ENCODE measurements at regions not wholly inside any gene's neighbourhood (a gene's known extent, or its start where the extent isn't known, plus 50 kb on each side); places are given as distances from the start of the nearest gene placed in this dataset.

DNA sequence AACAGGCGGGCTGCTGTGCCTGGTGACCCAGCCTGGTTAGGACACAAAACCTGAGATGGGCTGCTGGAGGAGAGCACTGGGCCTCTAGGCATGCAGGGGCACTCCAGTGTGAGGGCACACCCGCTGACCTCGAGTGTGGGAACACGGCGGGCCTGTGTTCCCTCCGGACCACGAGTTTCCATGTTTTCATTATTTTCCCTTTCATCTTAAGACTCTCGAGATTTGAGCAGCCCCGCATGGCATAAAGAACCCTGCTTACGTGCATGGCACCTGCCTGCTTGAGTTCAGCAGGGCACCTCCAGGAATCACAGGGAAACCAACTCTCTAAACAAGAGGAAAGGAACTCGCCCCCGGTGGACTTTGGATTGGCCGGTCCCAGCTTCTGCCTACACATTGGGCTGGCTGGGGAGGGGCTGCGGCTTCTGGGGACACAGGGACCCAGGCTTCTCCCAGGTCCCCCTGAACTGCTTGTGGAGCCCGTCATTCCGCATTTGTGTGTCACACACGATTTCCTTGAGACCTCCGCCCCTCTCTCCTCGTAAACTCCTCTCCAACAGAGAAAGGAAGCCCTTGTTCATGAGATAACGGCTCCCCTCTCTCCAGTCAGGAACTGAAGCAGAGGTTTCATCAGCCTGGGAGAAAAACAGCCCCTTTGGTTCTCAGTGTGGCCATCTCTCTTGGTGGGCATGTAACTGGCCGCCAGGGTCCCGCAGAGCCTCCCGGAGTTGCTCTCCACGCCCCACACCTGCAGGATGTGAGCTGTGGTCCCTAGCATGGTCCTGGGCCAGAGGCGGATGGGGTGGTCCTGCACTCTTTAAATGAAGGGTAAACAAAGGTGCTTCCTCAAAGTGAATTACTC is 181.8 kb downstream of the TTLL2 start:
- Histone ChIP-seq H3K36me3 (ENCODE audit: control insufficient read depth, insufficient read depth, low read length) (no peaks in the 10 kb centered on the region), H3K27me3 (ENCODE audit: control insufficient read depth, insufficient read depth, low read length) (peaks cover 7% of the 10 kb centered on the region), H3K4me3 (ENCODE audit: low read depth, low read length) (no peak overlapping the region)
- DNase-seq (ENCODE audit: low read depth): no peak
- TF ChIP-seq, protein P1, sequence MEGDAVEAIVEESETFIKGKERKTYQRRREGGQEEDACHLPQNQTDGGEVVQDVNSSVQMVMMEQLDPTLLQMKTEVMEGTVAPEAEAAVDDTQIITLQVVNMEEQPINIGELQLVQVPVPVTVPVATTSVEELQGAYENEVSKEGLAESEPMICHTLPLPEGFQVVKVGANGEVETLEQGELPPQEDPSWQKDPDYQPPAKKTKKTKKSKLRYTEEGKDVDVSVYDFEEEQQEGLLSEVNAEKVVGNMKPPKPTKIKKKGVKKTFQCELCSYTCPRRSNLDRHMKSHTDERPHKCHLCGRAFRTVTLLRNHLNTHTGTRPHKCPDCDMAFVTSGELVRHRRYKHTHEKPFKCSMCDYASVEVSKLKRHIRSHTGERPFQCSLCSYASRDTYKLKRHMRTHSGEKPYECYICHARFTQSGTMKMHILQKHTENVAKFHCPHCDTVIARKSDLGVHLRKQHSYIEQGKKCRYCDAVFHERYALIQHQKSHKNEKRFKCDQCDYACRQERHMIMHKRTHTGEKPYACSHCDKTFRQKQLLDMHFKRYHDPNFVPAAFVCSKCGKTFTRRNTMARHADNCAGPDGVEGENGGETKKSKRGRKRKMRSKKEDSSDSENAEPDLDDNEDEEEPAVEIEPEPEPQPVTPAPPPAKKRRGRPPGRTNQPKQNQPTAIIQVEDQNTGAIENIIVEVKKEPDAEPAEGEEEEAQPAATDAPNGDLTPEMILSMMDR (IDR thresholded peaks at IDR 0.05; ENCODE audit: insufficient read depth, low read length, poor library complexity, severe bottlenecking): no peak

DNA sequence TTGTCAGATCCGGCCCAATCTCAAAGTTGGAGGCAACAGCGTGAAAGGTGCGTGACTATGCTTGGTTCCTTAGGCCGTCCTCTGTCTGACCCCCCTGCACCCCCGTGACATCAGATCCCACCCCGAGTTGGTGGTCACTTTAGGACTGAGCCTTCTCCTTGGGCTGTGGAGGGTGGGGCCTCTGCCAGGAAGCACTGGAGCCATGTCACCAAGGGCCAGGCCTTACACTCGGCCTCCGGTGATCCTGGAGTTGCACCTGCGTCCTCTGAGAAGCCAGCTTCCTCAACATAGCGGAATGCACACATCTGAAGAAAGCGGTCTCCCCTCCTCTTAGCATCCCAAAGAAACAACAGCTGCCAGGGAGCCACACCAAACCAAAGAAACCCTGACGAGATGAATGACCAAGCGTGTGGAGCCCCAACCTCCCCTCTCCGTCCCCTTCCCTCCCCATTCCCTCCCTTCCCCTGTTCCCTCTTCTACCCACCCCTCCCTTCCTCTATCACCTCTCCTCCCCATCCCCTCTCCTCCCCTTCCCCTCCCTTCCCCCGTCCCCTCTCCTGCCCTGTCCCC is 182.6 kb downstream of the TTLL2 start:
- TF ChIP-seq, protein P1 (IDR thresholded peaks at IDR 0.05; ENCODE audit: insufficient read depth, low read length, poor library complexity, severe bottlenecking): no peak
- peaks cover 7% of the 10 kb centered on the region for H3K27me3 ChIP-seq (ENCODE audit: control insufficient read depth, insufficient read depth, low read length)
- no peak for DNase-seq (ENCODE audit: low read depth)
- H3K4me3 ChIP-seq (ENCODE audit: low read depth, low read length): no peak overlapping the region
- no peaks in the 10 kb centered on the region for H3K36me3 ChIP-seq (ENCODE audit: control insufficient read depth, insufficient read depth, low read length)

DNA sequence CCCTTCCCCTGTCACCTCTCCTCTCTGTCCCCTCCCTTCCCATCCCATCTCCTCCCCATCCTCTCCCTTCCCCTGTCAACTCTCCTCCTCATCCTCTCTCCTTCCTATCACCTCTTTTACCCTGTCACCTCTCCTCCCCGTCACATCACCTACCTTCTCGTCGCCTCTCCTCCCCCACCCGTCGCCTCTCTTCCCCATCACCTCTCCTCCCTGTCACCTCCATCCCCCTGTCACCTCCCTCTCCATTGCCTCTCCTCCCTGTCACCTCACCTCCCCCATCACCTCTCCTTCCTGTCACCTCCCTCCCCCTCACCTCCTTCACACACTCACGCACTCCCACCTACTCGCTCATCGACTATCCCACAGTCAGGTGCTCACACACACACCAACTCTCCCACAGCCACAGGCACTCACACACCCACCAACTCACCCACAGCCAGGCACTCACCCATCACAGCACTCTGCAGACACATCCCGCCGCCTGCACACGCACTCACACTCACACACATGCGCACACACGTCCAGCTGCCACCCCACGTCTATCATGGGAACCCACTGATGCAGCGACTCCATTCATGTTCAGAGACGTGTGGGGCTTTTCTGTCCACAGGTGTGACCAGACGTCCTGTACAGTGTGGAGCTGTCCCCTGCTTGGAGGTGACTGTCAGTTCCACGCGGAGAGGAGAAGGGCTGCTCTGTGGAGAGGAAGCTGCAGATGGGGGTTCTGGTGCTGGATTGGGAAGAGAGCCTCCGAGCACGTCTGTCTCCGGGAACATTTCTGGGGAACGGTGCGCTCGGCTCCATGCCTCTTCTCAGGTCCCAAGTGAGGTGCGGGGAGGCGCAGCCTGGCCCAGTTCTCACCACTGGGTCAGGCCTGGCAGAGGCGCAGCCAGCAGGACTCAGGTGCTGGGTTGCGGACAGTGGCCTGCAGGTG is 184.3 kb downstream of the TTLL2 start:
- TF ChIP-seq, protein P1 (IDR thresholded peaks at IDR 0.05; ENCODE audit: insufficient read depth, low read length, poor library complexity, severe bottlenecking): no peak
- DNase-seq (ENCODE audit: low read depth): no peak
- H3K27me3 ChIP-seq (ENCODE audit: control insufficient read depth, insufficient read depth, low read length): peaks cover 7% of the 10 kb centered on the region
- no peak overlapping the region for H3K4me3 ChIP-seq (ENCODE audit: low read depth, low read length)
- H3K36me3 ChIP-seq (ENCODE audit: control insufficient read depth, insufficient read depth, low read length): no peaks in the 10 kb centered on the region

DNA sequence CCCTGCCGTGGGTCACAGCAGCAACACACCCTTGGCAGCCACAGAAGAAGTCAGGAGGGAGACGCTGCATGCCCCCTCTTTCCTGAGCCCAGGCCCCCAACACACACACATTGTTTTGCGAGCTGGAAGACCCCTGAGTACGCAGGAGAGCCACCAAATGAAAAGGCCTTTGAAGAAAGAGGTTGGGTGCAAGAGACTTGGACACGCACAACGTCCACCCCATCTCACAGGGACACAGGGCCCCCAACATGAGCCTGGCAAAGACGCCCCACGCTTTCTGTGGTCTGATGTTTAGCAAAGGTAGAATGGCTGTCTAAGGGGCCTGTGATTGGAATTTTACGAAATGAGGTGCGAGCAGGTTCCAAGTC is 185.0 kb downstream of the TTLL2 start:
- no peak for DNase-seq (ENCODE audit: low read depth)
- no peaks in the 10 kb centered on the region for H3K36me3 ChIP-seq (ENCODE audit: control insufficient read depth, insufficient read depth, low read length)
- TF ChIP-seq, protein P1 (IDR thresholded peaks at IDR 0.05; ENCODE audit: insufficient read depth, low read length, poor library complexity, severe bottlenecking): no peak
- peaks cover 7% of the 10 kb centered on the region for H3K27me3 ChIP-seq (ENCODE audit: control insufficient read depth, insufficient read depth, low read length)
- no peak overlapping the region for H3K4me3 ChIP-seq (ENCODE audit: low read depth, low read length)

DNA sequence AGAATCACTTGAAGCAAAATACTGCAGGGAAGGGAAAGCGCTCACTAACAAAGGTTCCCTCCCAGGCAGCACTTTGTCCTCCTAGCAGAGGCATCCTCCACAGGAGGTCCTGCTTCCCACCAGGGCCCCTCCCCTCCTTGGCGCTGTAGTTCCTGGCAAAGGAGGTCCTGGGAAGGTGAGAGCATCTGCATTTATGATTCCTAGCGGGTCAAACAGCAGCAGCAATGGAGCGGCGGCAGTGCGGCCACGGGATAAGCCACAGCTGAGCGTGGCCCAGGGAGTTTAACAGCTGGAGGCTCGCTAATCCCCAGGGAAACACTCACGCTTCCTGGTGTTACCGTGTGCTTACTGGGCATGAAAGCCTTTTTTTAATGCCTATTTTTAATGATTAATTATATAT is 185.8 kb downstream of the TTLL2 start:
- no peak for DNase-seq (ENCODE audit: low read depth)
- peaks cover 7% of the 10 kb centered on the region for H3K27me3 ChIP-seq (ENCODE audit: control insufficient read depth, insufficient read depth, low read length)
- H3K36me3 ChIP-seq (ENCODE audit: control insufficient read depth, insufficient read depth, low read length): no peaks in the 10 kb centered on the region
- TF ChIP-seq, protein P1 (IDR thresholded peaks at IDR 0.05; ENCODE audit: insufficient read depth, low read length, poor library complexity, severe bottlenecking): no peak
- H3K4me3 ChIP-seq (ENCODE audit: low read depth, low read length): no peak overlapping the region
